SW480 (cell line): ENCODE measurements at regions not wholly inside any gene's neighbourhood (a gene's known extent, or its start where the extent isn't known, plus 50 kb on each side); places are given as distances from the start of the nearest gene placed in this dataset.
A peak's percentile ranks its signal among the peaks of the same experiment; 100 is the strongest.

Experiments used
- DNase-seq: peaks from one replicate; pipeline ENCODE4 v3.0.0-alpha.2; 2016; ENCODE audit warnings: low spot score

- DNase-seq: no peak
Measured at GRCh38 chr7:18250133-18250532, 222.5 kb upstream of the PRPS1L1 start.

DNA sequence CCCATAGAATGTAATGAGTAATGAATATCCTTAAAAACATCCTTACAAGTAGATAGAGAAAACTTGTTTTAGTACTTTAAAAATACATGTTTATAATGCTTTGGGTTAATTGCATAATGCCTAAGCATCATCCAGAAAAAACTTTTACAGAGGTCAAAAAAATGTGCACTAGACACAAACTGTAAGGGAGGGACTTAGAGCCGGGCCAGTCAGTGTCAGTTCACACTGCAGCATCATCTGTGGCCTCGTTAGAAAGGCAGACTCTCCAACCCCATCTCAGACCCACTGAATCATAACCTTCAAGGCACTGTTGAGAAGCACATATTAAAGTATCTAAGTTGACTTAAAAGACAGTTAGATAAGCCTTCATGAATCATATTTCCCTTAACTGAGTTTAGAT lies 230.1 kb upstream of the PRPS1L1 start:
- DNase-seq: no peak

DNA sequence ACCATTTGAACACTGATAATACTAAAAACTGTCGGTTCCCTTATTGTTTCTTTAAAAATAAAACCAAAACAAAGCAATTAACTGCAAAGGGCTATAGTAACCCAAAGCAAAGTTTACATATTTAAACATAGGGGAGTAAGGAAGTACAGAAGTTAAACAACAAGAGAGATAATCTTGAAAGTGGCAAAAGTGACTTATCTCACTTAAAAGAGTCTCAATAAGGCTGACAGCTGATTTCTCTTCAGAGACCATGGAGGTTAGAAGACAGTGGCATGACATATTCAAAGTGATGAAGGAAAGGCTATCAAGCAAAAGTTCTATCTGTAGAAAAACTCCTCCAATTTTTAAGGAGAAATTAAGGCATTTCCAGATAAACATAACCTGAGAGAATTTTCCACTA lies 233.5 kb upstream of the HDAC9 start:
- no peak for DNase-seq

DNA sequence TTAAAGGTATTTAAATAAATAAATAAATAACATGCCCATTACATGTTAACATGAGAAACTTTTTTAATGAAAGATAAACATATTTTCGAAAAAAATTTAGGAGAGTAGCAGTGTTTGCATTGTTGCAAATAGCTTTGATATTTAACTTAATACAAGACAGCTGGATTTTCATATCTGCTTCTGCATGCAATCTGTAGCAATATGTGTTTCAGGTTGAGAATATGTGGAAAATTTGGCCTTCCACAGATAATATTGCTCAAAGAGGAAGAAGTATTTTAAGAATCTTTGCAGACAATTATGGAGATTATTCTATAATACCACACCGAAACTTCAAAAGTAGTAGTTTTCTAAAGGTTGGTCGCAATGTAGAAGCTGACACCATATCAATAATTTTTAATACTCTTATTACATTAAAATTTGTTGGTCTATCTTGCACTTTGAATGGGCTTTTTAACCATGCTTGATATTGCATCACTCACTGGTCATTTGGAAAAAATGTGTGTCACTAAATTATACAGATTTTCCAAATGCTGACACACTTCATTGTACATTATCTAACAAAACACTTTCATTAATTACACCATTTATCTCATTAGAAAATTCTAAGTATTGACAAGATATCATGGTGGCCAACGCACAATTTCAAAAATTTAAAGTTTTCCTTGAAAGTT lies 229.8 kb upstream of the HDAC9 start:
- no peak for DNase-seq

- peak; percentile 69 for DNase-seq
Measured at GRCh38 chr7:18268571-18268970, 227.0 kb upstream of the HDAC9 start.

DNA sequence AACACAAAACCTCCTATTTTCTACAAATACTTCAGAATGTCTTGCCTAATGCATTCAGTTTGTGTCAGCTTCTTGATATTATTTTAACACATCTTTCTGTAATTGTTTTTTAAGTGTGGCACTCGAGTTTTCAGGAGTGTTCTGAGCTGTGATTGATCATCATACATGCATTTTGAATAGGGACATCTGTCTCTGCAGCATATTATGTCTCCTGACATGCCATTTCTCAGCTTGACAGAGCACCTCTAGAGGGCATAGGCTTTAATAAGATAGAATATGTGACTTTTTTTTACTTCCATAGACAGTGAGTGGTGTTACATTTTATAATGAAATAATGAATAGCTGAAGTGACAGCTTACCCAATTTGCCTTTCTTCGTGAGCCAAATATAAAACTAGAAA lies 219.2 kb upstream of the HDAC9 start:
- DNase-seq: peak; percentile 15

- DNase-seq: no peak
Measured at GRCh38 chr7:18278316-18278715, 217.2 kb upstream of the HDAC9 start.

DNA sequence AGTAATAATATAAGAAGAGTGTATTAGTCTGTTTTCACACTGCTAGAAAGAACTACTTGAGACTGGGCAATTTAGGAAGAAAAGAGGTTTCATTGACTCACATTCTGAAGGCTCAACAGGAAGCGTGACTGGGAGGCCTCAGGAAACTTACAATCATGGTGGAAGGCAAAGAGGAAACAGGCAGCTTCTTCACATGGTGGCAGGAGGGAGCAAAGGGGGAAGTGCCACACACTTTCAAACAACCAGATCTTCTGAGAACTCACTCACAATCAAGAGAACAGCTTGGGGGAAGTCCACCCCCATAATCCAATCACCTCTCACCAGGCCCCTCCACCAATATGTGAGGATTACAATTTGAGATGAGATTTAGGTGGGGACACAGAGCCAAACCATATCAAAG lies 212.5 kb upstream of the HDAC9 start:
- DNase-seq: no peak

- no peak for DNase-seq
Measured at GRCh38 chr7:18287482-18287881, 208.1 kb upstream of the HDAC9 start.

GRCh38 chr7:18288322-18289037 lies 207.1 kb upstream of the HDAC9 start:
- no peak for DNase-seq

GRCh38 chr7:18289788-18290187 lies 205.8 kb upstream of the HDAC9 start:
- no peak for DNase-seq

- DNase-seq: no peak
Measured at GRCh38 chr7:18290223-18290622, 205.3 kb upstream of the HDAC9 start.

GRCh38 chr7:18290865-18291264 lies 204.7 kb upstream of the HDAC9 start:
- DNase-seq: no peak

DNA sequence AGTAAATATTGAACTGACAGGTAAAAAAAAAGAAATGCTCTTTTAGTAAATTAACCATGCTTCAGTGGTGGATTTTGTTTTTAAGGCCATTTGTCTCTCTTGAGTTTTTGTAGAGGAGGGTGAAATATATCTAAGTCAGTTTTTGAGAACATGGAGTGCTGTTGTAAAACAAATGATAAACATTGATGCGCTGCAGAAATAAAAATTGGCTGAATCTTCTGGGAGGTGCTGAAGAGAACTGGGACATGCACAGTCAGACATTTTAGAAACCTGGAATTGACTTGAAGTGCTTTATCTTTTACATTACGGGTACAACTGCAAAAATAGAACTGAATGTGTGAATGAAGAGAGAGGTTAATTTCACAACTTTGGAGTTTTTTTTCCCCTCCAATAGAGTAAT lies 203.0 kb upstream of the HDAC9 start:
- DNase-seq: no peak

GRCh38 chr7:18293759-18294158 lies 201.8 kb upstream of the HDAC9 start:
- no peak for DNase-seq

DNA sequence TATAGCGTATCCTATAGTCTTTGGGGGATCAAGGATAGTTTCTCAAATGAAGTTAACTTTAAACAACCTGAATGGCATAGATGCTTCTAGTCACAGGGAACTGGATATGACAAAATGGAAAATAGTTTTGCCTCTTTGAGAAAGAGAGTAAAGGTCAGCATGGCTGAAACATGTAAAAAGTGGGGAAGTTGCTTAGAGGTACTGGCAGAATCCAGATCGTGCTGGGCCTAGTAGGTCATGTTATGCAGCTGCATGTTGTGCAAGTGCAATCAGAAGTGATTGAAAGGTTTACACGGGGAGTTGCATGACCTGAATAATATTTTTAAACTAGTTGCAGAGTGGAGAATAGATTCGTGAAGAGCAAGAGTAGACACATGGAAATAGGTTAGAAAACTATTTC lies 201.1 kb upstream of the HDAC9 start:
- no peak for DNase-seq

GRCh38 chr7:18295781-18296423 lies 199.6 kb upstream of the HDAC9 start:
- no peak for DNase-seq

DNA sequence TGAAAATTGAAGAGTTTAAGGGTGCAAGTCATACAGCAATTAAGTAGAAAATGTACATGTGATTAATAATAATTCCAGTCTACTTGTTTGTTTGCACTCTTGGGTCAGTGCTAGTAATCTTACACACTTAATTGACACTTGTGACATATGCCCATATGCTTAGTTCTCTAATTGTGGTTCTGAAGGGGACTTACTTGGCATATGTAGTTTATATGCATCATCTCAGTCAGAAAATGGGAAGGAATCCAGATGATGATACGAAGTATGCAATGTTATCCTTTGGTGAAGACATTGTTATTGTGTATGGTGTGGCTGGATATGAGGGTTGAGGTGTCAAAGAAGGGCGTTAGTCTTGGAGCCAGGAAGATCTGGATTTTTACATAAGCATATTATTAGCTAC lies 193.5 kb upstream of the HDAC9 start:
- no peak for DNase-seq

DNA sequence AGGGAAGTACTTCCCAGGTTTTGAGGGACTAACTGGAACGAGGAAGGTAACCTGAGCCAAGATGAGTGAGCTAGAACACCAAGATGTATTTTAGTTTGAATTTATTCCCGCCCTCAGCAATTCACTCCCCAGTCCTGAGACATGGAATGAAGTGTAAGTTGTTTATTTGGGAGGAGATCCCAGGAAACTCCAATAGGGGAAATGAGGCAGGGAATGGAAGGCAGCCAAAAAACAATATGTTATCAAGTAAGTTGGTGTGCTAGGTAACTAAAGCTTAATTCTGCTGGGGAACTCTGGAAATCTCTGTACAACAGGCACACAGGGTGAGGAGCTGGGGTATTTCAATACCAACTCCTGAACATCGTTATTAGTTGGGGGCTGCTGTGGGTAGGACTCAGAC lies 189.7 kb upstream of the HDAC9 start:
- no peak for DNase-seq

GRCh38 chr7:18306696-18307095 lies 188.9 kb upstream of the HDAC9 start:
- DNase-seq: no peak

- DNase-seq: no peak
Measured at GRCh38 chr7:18308938-18309337, 186.6 kb upstream of the HDAC9 start.

DNA sequence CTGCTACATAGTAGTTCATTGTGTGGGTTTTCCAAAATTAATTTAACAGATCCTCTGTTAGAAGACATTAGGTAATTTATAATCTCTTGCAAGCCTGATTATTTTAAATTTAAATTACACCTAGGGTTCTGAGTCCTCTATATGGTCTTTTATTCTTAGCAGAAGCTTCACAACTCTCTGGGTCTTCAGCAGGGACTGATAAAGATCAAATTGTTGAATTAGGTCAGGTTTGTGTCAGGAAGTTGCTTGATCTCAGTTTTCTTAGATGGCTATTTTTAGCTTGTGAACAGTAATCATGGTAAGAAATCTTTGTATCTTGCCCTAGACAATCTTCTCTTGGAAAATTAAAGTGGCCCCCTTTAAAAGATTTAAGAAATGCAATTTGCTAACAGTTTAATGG lies 183.1 kb upstream of the HDAC9 start:
- DNase-seq: no peak

DNA sequence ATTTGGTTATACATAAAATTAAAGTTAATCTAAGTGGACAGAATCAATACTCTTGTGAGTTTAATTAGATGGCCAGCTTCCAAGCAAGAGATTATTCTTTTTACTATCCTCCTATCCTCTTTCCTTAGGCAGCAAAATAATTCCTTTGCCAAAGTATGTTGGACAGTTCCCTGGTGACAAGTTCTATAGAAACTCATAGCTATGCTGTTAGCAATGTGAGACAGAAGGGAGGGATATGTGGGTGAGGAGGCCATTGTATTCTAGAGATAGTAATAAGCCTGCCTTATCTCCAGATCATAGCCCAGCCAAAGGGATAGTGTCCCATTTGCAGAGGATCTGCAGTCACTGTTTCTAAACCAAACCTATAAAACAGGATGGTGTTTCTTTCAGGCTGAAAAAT lies 181.6 kb upstream of the HDAC9 start:
- no peak for DNase-seq

DNA sequence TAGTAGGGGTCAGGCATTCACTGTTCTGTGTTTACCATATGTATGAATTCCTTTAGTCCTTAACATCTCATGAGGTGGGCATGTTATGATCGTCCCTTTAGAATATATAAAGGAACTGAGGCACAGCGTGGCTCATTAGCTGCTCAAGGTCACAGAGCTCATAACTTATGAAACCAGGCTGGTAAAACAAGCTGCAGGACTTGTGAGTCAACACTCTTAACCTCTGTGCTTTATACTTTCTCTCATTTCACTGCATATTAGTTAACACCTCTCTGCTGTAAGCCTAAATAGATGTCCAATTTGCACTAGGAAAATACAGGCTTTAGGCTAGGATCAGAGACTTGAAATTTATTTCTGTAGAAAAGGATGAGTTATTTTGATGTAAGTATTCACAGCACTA lies 180.3 kb upstream of the HDAC9 start:
- DNase-seq: no peak
